ENCODE measurements at regions not wholly inside any gene's neighbourhood (a gene's known extent, or its start where the extent isn't known, plus 50 kb on each side); places are given as distances from the start of the nearest gene placed in this dataset.

DNA sequence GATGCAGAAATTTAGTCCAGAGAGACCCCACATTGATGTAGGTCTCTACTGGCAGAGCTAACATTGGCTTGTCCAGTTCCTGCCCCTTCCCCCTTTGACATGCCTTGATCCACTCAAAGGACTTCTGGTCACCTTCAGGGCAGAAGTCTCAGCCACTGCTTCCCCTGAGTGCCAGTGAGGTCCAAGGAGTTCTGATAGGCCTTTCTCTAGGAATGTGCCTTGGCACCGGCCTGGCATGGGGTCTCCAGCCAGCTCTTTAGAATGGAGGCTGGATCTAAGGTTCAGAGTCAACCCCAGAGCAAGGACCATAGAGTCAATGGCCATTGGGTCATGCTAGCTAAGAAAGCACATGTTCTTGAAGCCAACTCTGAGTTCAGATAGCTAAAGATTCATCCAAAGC, 88.6 kb upstream of the PJA1 start:
- intact Hi-C loops (cut with DNase I), result no loop called here
- ATAC-seq (no peak), DNase-seq (no peak)
- Histone ChIP-seq H3K9me3 (ENCODE audit: control insufficient read depth, low read length) (no peaks in the 10 kb centered on the region), H3K4me1 (ENCODE audit: control insufficient read depth, insufficient read depth, low read length) (no peaks in the 10 kb centered on the region), H3K4me3 (ENCODE audit: low read length) (no peak overlapping the region), H3K27ac (ENCODE audit: low read length) (no peak overlapping the region), H3K27me3 (ENCODE audit: control insufficient read depth, insufficient read depth) (no peaks in the 10 kb centered on the region)
- WGBS, result 100% methylated on average over 1 of the region's 1 CpG

DNA sequence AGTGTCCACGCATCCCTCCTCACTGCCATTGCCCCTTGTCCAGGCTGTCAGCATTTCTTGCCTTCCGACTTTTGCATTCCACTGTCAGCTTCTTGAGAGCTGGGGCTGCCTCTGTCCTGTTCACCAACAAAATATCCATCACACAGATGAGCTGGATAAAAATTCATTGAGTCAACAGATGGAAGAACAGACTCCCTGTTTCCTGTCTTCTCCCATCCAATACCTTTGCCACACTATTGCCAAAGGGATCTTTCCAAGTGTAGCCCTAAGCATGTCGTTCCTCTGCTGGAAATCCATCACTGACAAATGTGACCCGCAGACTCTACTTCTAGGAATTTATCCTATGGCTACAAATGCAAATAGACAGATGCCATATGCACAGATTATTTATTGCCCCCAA, 78.0 kb upstream of the PJA1 start:
- H3K4me1 ChIP-seq (ENCODE audit: control insufficient read depth, insufficient read depth, low read length), result no peaks in the 10 kb centered on the region
- H3K27me3 ChIP-seq (ENCODE audit: control insufficient read depth, insufficient read depth), result no peaks in the 10 kb centered on the region
- 85% methylated on average over 4 of the region's 4 CpGs for WGBS
- no peaks in the 10 kb centered on the region for H3K9me3 ChIP-seq (ENCODE audit: control insufficient read depth, low read length)
- DNase-seq (no peak), ATAC-seq (no peak)
- H3K27ac ChIP-seq (ENCODE audit: low read length), result no peak overlapping the region
- H3K4me3 ChIP-seq (ENCODE audit: low read length), result no peak overlapping the region
- intact Hi-C loops (cut with DNase I), result no loop called here

DNA sequence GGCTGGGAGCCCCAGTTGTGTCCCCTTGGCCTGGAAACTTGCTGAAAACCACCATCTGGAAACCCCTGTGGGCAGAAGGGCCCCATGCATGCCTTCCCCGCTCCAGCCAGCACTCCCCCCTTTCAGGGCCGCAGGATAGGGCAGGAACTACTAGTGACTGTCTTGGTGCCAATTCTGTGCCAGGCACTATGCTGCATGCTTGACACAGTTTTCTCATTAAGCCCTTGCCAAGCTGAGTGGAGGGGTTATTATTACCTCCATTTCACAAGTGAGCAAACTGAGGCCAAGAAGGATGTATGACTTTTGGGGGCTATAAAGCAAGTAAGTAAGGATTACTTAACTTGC, 73.6 kb upstream of the PJA1 start:
- 76% methylated on average over 2 of the region's 2 CpGs for WGBS
- Histone ChIP-seq H3K4me1 (ENCODE audit: control insufficient read depth, insufficient read depth, low read length) (peaks cover 1% of the 10 kb centered on the region), H3K27me3 (ENCODE audit: control insufficient read depth, insufficient read depth) (no peaks in the 10 kb centered on the region), H3K4me3 (ENCODE audit: low read length) (no peak overlapping the region), H3K9me3 (ENCODE audit: control insufficient read depth, low read length) (no peaks in the 10 kb centered on the region), H3K27ac (ENCODE audit: low read length) (peak overlapping the region; percentile 30)
- DNase-seq (no peak), ATAC-seq (peak; percentile 67 to 71)
- intact Hi-C loops (cut with DNase I), result no loop called here

DNA sequence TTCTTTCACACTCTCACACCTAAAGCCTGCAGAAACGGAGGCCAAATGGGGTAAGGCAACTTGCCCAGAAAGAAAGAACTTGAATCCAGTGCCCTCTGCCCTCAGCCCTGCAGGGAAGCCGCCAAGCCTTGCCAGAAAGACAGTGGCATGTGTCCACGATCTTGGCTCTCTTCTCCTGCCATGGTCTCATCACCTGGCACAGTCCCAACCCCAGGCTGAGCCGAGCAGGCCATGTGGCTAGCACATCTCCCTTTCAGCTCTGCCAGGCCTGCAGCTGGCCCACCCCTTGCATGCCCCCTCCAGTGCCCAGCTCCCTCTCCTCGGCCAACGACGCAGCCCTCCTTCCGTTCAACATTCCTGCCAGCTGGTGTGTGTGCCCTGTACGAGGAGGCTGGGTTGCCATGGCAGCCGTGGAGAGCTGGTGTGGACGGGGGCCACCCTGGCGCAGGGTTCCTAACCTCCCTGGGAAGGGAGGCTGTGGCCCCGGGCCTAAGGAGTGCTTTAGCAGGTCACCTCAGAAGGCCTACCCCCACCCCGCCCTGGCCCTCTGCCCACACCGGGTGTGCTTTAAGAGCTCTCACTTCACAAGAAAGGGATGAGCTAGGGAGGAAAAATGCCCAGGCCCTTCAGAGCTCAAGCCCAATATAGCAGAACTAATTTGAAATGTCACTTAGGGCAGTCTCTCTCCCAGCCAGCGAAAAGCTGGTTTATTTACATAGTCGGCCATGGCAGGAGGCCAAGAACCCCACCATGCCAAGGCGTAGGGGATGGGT, 73.0 kb upstream of the PJA1 start:
- no peaks in the 10 kb centered on the region for H3K9me3 ChIP-seq (ENCODE audit: control insufficient read depth, low read length)
- intact Hi-C loops (cut with DNase I), result no loop called here
- H3K4me1 ChIP-seq (ENCODE audit: control insufficient read depth, insufficient read depth, low read length), result peaks cover 1% of the 10 kb centered on the region
- H3K27me3 ChIP-seq (ENCODE audit: control insufficient read depth, insufficient read depth), result no peaks in the 10 kb centered on the region
- peak overlapping the region; percentile 30 for H3K27ac ChIP-seq (ENCODE audit: low read length)
- no peak overlapping the region for H3K4me3 ChIP-seq (ENCODE audit: low read length)
- ATAC-seq (peak; percentile 71 to 82), DNase-seq (peak; percentile 31 to 75 (median 72))
- 50% methylated on average over 18 of the region's 18 CpGs for WGBS

DNA sequence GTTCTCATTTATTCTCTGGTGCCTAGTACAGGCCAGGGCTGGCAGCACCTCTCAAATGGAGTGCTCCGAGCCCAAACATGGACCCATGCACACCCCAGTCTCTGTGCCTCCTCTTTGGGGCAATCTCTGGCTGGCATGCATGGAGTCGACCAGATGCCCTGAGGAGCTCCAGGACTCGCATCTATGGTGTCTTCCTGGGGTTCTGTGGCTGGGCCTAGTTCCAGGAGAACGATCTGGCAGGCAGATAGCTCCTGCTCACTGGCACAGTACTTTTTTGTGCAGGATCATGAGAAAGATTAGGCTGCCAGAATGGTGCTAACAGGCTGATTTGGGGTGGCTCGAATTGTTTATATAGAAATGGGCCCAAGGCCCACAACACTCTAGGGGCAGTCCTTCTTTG, 72.0 kb upstream of the PJA1 start:
- ATAC-seq (no peak), DNase-seq (no peak)
- Histone ChIP-seq H3K9me3 (ENCODE audit: control insufficient read depth, low read length) (no peaks in the 10 kb centered on the region), H3K4me1 (ENCODE audit: control insufficient read depth, insufficient read depth, low read length) (peaks cover 1% of the 10 kb centered on the region), H3K27me3 (ENCODE audit: control insufficient read depth, insufficient read depth) (no peaks in the 10 kb centered on the region), H3K4me3 (ENCODE audit: low read length) (no peak overlapping the region), H3K27ac (ENCODE audit: low read length) (no peak overlapping the region)
- WGBS, result 77% methylated on average over 5 of the region's 5 CpGs
- intact Hi-C loops (cut with DNase I), result no loop called here

DNA sequence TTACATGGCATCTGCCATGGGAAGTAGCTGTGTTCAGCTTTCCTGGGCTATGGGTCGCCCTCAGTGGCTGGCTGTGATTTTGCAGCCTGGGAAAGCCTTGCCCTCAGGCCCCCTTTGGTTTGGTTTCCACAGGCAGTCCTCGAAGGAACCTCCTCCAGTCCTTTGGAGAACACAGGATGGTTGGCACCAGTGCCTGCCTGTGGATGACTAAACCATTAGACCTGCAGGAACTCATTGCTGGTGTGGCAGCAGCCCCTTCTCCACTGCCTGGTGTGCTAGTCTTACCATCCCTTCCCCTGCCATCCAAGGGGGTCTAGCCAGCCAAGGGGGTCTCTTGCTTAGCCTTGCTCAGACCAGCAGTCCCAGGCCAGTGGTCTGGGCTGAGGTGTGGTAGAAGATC, 71.4 kb upstream of the PJA1 start:
- H3K9me3 ChIP-seq (ENCODE audit: control insufficient read depth, low read length), result no peaks in the 10 kb centered on the region
- WGBS, result 76% methylated on average over 2 of the region's 2 CpGs
- intact Hi-C loops (cut with DNase I), result no loop called here
- H3K4me1 ChIP-seq (ENCODE audit: control insufficient read depth, insufficient read depth, low read length), result peaks cover 1% of the 10 kb centered on the region
- no peak overlapping the region for H3K4me3 ChIP-seq (ENCODE audit: low read length)
- no peak overlapping the region for H3K27ac ChIP-seq (ENCODE audit: low read length)
- DNase-seq (no peak), ATAC-seq (no peak)
- H3K27me3 ChIP-seq (ENCODE audit: control insufficient read depth, insufficient read depth), result no peaks in the 10 kb centered on the region

DNA sequence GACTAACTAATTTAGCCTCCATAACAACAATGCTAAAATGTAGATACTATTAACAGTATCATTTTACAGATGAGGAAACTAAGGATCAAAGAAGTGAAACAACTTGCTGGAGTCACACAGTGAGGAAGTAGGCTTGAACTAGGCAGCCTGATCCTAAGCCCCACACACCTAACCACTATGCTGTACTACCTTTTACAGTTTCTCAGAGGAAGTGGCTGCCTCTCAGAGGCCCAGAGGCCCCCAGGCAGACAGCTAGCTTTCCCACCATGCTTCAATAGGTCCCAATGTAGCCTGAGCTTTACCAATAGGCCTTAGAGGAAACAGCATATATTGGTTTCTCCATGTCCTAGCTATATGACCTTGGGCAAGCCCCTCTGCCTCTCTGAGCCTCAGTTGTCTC, 69.4 kb upstream of the PJA1 start:
- DNase-seq (no peak), ATAC-seq (no peak)
- Histone ChIP-seq H3K27me3 (ENCODE audit: control insufficient read depth, insufficient read depth) (no peaks in the 10 kb centered on the region), H3K9me3 (ENCODE audit: control insufficient read depth, low read length) (no peaks in the 10 kb centered on the region), H3K4me3 (ENCODE audit: low read length) (no peak overlapping the region), H3K4me1 (ENCODE audit: control insufficient read depth, insufficient read depth, low read length) (peaks cover 1% of the 10 kb centered on the region), H3K27ac (ENCODE audit: low read length) (no peak overlapping the region)
- intact Hi-C loops (cut with DNase I), result no loop called here

DNA sequence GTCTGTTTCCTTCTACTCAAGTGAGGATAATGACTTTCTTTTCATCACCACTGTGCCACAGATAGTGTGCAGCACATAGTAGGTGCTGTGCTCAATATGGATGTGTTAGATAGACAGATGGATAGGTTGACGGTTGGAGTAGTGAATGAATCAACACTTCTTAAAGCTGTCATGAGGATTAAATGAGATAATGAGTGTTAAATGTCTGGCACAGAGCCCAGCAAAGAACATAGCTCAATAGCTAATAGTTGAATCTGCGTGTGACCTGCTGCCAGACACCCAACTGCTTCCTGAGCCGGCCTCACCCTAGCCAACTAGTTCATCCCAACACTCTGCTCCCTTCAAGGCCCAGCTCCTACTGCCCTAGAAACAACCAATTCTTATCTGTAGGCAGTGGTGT, 67.7 kb upstream of the PJA1 start:
- WGBS, result 26% methylated on average over 3 of the region's 3 CpGs
- H3K4me3 ChIP-seq (ENCODE audit: low read length), result no peak overlapping the region
- peak in 1 of 2 donors; percentile 13 for ATAC-seq
- no peak overlapping the region for H3K27ac ChIP-seq (ENCODE audit: low read length)
- intact Hi-C loops (cut with DNase I), result no loop called here
- H3K4me1 ChIP-seq (ENCODE audit: control insufficient read depth, insufficient read depth, low read length), result peaks cover 1% of the 10 kb centered on the region
- H3K9me3 ChIP-seq (ENCODE audit: control insufficient read depth, low read length), result no peaks in the 10 kb centered on the region
- DNase-seq, result no peak
- H3K27me3 ChIP-seq (ENCODE audit: control insufficient read depth, insufficient read depth), result no peaks in the 10 kb centered on the region

DNA sequence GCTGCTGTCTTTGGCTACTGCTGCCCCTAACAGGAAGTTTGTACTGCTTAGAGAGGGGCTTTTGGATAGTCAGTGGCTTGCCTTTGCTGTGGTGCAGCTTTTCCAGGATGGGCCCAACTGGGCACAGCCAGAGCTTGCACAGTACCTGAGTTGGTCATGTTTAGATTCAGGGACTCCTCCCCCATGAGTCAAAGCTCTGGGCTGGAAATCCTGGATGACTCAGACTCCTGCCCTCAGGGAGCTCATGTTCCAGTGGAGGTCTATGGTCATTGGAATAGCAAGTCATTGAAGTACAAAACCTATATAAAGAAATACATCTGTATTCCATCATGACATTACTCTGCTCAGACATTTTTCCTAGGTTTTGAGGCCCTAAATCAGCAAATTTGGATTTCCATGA, 66.7 kb upstream of the PJA1 start:
- Histone ChIP-seq H3K4me1 (ENCODE audit: control insufficient read depth, insufficient read depth, low read length) (no peaks in the 10 kb centered on the region), H3K27ac (ENCODE audit: low read length) (no peak overlapping the region), H3K9me3 (ENCODE audit: control insufficient read depth, low read length) (no peaks in the 10 kb centered on the region), H3K4me3 (ENCODE audit: low read length) (no peak overlapping the region), H3K27me3 (ENCODE audit: control insufficient read depth, insufficient read depth) (no peaks in the 10 kb centered on the region)
- intact Hi-C loops (cut with DNase I), result no loop called here
- ATAC-seq (no peak), DNase-seq (no peak)

DNA sequence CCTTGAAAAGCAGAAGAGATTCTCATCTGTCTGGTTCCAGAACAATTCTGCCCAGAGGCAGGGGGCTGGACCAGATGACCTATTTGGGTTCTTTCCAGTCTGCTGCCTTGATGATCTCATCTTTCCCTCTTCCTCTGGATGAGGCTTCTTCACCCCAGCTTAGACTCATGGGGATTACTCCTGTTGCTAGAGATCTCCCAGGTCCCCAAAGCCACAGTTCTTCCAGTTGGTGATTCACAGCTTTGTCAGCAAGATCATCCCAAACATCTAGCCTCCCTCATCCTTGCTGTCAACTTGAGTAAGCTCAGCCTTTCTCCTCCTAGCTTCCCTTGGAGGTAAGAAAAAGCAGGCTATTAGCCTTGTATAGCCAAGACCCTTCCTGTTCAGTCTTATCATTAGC, 64.2 kb upstream of the PJA1 start:
- Histone ChIP-seq H3K4me3 (ENCODE audit: low read length) (no peak overlapping the region), H3K4me1 (ENCODE audit: control insufficient read depth, insufficient read depth, low read length) (no peaks in the 10 kb centered on the region), H3K27ac (ENCODE audit: low read length) (no peak overlapping the region), H3K27me3 (ENCODE audit: control insufficient read depth, insufficient read depth) (no peaks in the 10 kb centered on the region), H3K9me3 (ENCODE audit: control insufficient read depth, low read length) (no peaks in the 10 kb centered on the region)
- DNase-seq (no peak), ATAC-seq (no peak)
- intact Hi-C loops (cut with DNase I), result loop anchor here in 1 of 4 donors (10.0 kb wide), 1 partner anchor 135 kb away; no protein-coding TSS in a partner anchor

DNA sequence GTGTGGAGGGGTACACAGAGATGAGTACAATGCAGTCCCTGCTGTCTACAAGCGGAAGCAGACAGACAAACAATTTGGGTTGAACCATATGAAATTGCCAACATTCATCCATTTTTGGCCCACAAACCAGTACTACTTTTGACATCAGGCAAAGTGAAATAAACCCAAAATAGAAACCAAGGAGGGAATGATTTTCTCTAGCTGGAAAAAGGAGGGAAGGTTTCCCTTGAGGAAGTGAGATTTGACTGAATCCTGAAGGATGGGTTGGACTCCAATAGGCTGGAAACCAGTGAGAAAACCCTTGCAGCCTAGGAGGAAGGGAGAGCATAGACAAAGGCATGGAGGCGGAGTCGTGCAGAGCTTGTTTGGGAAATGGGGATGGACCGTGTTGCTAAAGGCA, 63.5 kb upstream of the PJA1 start:
- no peak overlapping the region for H3K27ac ChIP-seq (ENCODE audit: low read length)
- no peaks in the 10 kb centered on the region for H3K27me3 ChIP-seq (ENCODE audit: control insufficient read depth, insufficient read depth)
- intact Hi-C loops (cut with DNase I), result loop anchor here in 1 of 4 donors (10.0 kb wide), 1 partner anchor 134 kb away; no protein-coding TSS in a partner anchor
- H3K4me3 ChIP-seq (ENCODE audit: low read length), result no peak overlapping the region
- no peak for ATAC-seq
- 77% methylated on average over 4 of the region's 4 CpGs for WGBS
- no peaks in the 10 kb centered on the region for H3K9me3 ChIP-seq (ENCODE audit: control insufficient read depth, low read length)
- DNase-seq, result no peak
- no peaks in the 10 kb centered on the region for H3K4me1 ChIP-seq (ENCODE audit: control insufficient read depth, insufficient read depth, low read length)
